ENCODE measurements at regions not wholly inside any gene's neighbourhood (a gene's known extent, or its start where the extent isn't known, plus 50 kb on each side); places are given as distances from the start of the nearest gene placed in this dataset.

DNA sequence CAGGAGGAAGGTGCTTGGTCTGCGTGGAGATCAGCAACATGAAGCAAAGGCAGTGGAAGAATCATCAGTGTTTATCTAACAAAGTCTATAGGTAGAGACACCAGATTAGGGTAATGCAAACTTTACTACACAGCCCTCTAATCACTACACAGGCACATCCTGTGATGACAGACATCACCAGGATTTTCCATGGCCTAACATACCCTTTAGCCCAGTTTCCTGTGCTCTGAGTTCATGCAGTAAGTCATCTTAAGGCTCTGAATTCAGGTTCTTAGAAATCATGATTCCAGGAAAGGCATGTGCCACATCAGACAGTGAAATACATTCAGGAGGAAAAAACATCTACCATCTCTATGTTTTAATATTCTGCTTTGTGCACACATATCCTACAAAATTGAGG lies 708.5 kb upstream of the SLC8A1 start:
- intact Hi-C loops (cut with DNase I) = no loop called here

DNA sequence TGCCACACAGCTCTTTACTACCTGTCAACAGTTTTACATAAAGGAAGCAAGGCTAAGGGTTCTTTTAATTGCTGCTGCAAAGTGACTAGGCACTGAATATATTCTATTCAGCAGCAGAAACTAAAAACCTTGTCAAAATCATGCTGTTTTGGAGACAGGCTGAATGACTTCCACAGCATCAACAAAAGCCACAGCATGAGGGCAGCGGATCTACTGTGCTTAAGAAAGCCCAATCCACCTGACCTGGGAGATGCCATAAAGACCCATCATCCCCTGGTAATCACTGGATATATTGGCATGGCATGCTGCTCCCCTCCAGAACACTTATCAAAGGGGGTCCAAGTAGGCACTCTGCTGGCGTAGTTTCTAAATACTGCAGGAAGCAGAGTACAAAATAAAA lies 715.1 kb upstream of the SLC8A1 start:
- WGBS, 2 donors = 80 to 92% methylated on average over 2 of the region's 2 CpGs
- H3K4me3 ChIP-seq = no peak overlapping the region
- H3K27me3 ChIP-seq = no peaks in the 10 kb centered on the region
- intact Hi-C loops (cut with DNase I) = no loop called here
- no peaks in the 10 kb centered on the region for H3K9me3 ChIP-seq
- no peak overlapping the region for H3K27ac ChIP-seq
- no peaks in the 10 kb centered on the region for H3K36me3 ChIP-seq
- no peak for TF ChIP-seq POLR2A (IDR thresholded peaks at IDR 0.05)
- TF ChIP-seq CTCF (IDR thresholded peaks at IDR 0.05) = no peak
- no peak for DNase-seq
- H3K4me1 ChIP-seq = no peaks in the 10 kb centered on the region

More for the DNA sequence above, 708.5 kb upstream of the SLC8A1 start:
- Histone ChIP-seq H3K4me3 (no peak overlapping the region), H3K27me3 (no peaks in the 10 kb centered on the region), H3K27ac (no peak overlapping the region), H3K36me3 (no peaks in the 10 kb centered on the region), H3K9me3 (no peaks in the 10 kb centered on the region), H3K4me1 (no peaks in the 10 kb centered on the region)
- WGBS, 2 donors = 44 to 55% methylated on average over 1 of the region's 1 CpG
- TF ChIP-seq CTCF (IDR thresholded peaks at IDR 0.05) = no peak
- TF ChIP-seq POLR2A (IDR thresholded peaks at IDR 0.05) = no peak
- DNase-seq = no peak

GRCh38 chr2:41169744-41170143 lies 717.9 kb upstream of the SLC8A1 start:
- Histone ChIP-seq H3K9me3 (no peaks in the 10 kb centered on the region), H3K27ac (no peak overlapping the region), H3K4me1 (no peaks in the 10 kb centered on the region), H3K36me3 (no peaks in the 10 kb centered on the region), H3K4me3 (no peak overlapping the region), H3K27me3 (no peaks in the 10 kb centered on the region)
- 66 to 78% methylated on average over 2 of the region's 2 CpGs for WGBS, 2 donors
- no peak for TF ChIP-seq CTCF (IDR thresholded peaks at IDR 0.05)
- intact Hi-C loops (cut with DNase I) = no loop called here
- no peak for DNase-seq

DNA sequence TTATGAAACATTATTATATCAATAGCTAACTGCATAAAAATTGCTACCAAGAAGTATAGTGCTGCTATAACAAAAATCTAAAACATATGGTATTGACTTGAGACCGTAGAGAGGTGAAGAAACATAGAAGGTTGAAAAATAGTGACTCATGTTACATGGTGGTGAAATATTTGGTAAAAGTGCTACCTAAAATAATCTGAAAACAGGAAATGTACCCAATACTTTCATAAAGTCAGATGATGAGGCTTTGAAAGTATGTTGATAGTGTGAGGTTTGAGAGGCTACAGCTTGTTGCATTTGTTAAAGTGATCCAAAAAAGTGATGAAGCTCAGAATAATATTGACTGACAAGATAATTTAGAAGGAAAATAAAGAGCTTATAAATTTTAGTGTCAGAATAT lies 718.7 kb upstream of the SLC8A1 start:
- WGBS, 2 donors = 56 to 79% methylated on average over 1 of the region's 1 CpG
- Histone ChIP-seq H3K27ac (no peak overlapping the region), H3K27me3 (no peaks in the 10 kb centered on the region), H3K4me1 (no peaks in the 10 kb centered on the region), H3K36me3 (no peaks in the 10 kb centered on the region), H3K4me3 (no peak overlapping the region), H3K9me3 (no peaks in the 10 kb centered on the region)
- TF ChIP-seq POLR2A (IDR thresholded peaks at IDR 0.05) (no peak), CTCF (IDR thresholded peaks at IDR 0.05) (no peak)
- DNase-seq = no peak
- intact Hi-C loops (cut with DNase I) = no loop called here

DNA sequence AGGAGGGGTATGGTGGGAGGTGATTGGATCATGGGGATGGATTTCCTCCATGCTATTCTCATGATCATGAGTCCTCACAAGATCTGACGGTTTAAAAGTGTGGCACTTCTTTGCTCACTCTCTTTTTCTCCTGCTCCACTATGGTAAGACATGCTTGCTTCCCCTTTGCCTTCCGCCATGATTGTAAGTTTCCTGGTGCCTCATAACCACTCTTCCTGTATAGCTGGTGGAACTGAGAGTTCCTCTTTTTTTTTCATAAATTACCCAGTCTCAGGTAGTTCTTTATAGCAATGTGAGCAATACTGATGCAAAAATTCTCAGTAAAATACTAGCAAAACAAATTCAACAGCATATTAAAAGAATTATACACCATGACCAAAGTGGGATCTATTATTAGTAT lies 728.5 kb upstream of the SLC8A1 start:
- WGBS, 2 donors = 47 to 81% methylated on average over 2 of the region's 2 CpGs
- no peak for DNase-seq
- Histone ChIP-seq H3K4me3 (no peak overlapping the region), H3K4me1 (no peaks in the 10 kb centered on the region), H3K27me3 (no peaks in the 10 kb centered on the region), H3K36me3 (no peaks in the 10 kb centered on the region), H3K27ac (no peak overlapping the region), H3K9me3 (no peaks in the 10 kb centered on the region)
- intact Hi-C loops (cut with DNase I) = no loop called here
- no peak for TF ChIP-seq POLR2A (IDR thresholded peaks at IDR 0.05)
- no peak for TF ChIP-seq CTCF (IDR thresholded peaks at IDR 0.05)

Measured in esophagus squamous epithelium (tissue), 5 donors.